NCI-H2081 (cell line): ENCODE measurements at regions not wholly inside any gene's neighbourhood (a gene's known extent, or its start where the extent isn't known, plus 50 kb on each side); places are given as distances from the start of the nearest gene placed in this dataset.
"Not testable (repeated sequence)": the region's sequence is repeated elsewhere in the genome, so short reads cannot be mapped to it uniquely, and the experiment has no call there.

Experiments used
- DNase-seq, 2 experiments: peaks; one replicate each; lab custom pipeline; 2025; lab: John Stamatoyannopoulos, UW

- DNase-seq, result no peak
These were observed 732.6 kb downstream of the RERGL start for GRCh38 chr12:17357396-17357795.

- DNase-seq, result no peak
These were observed 737.8 kb downstream of the RERGL start for GRCh38 chr12:17352164-17352563.

- DNase-seq, result no peak
These were observed 741.7 kb downstream of the RERGL start for GRCh38 chr12:17348311-17348710.

- no peak for DNase-seq
These were observed 738.7 kb upstream of the LMO3 start for GRCh38 chr12:17344649-17345048.

GRCh38 chr12:17342381-17342961 is 736.5 kb upstream of the LMO3 start:
- DNase-seq, result no peak

GRCh38 chr12:17335487-17335886 is 729.5 kb upstream of the LMO3 start:
- no peak for DNase-seq

GRCh38 chr12:17334784-17335183 is 728.8 kb upstream of the LMO3 start:
- DNase-seq, result no peak

GRCh38 chr12:17333287-17333686 is 727.3 kb upstream of the LMO3 start:
- DNase-seq, result no peak

GRCh38 chr12:17326649-17327048 is 720.7 kb upstream of the LMO3 start:
- DNase-seq, result no peak

- DNase-seq, result no peak
These were observed 716.1 kb upstream of the LMO3 start for GRCh38 chr12:17322090-17322489.

- DNase-seq, result no peak
These were observed 698.8 kb upstream of the LMO3 start for GRCh38 chr12:17304503-17305347.

- DNase-seq, result no peak
These were observed 696.0 kb upstream of the LMO3 start for GRCh38 chr12:17302001-17302400.

- DNase-seq, result no peak
These were observed 695.6 kb upstream of the LMO3 start for GRCh38 chr12:17301544-17301943.

- DNase-seq, result no peak
These were observed 690.9 kb upstream of the LMO3 start for GRCh38 chr12:17296882-17297281.

GRCh38 chr12:17286874-17287273 is 680.9 kb upstream of the LMO3 start:
- no peak for DNase-seq

- no peak for DNase-seq
These were observed 678.9 kb upstream of the LMO3 start for GRCh38 chr12:17284873-17285272.

- DNase-seq, result no peak
These were observed 677.6 kb upstream of the LMO3 start for GRCh38 chr12:17283563-17283962.

- not testable (repeated sequence) for DNase-seq
These were observed 676.2 kb upstream of the LMO3 start for GRCh38 chr12:17282169-17282568.

- no peak for DNase-seq
These were observed 673.0 kb upstream of the LMO3 start for GRCh38 chr12:17278946-17279345.

- no peak for DNase-seq
These were observed 670.2 kb upstream of the LMO3 start for GRCh38 chr12:17276196-17276595.

GRCh38 chr12:17266856-17267255 is 660.9 kb upstream of the LMO3 start:
- no peak for DNase-seq

GRCh38 chr12:17264603-17265002 is 658.6 kb upstream of the LMO3 start:
- DNase-seq, result no peak

- no peak for DNase-seq
These were observed 633.9 kb upstream of the LMO3 start for GRCh38 chr12:17239874-17240273.

- DNase-seq, result no peak
These were observed 630.0 kb upstream of the LMO3 start for GRCh38 chr12:17235996-17236395.
